ENCODE measurements at regions not wholly inside any gene's neighbourhood (a gene's known extent, or its start where the extent isn't known, plus 50 kb on each side); places are given as distances from the start of the nearest gene placed in this dataset.
"Not testable (repeated sequence)": the region's sequence is repeated elsewhere in the genome, so short reads cannot be mapped to it uniquely, and the experiment has no call there.

GRCh38 chr2:95713470-95714177 is 121.8 kb downstream of the TRIM43 start:
- POLR2A ChIA-PET; intact Hi-C loops (cut with micrococcal nuclease); H3K4me2 ChIP-seq (ENCODE audit: low read length); H3K27ac ChIP-seq (ENCODE audit: low read depth, low read length); H3K9ac ChIP-seq (ENCODE audit: low read length); H3K9me3 ChIP-seq (ENCODE audit: control insufficient read depth in 1 of 2, insufficient read depth in 1 of 2, low read depth in 1 of 2, low read length in 2 of 2); H4K20me1 ChIP-seq (ENCODE audit: insufficient read depth); DNase-seq (ENCODE audit: low read depth, low spot score); H3K36me3 ChIP-seq (ENCODE audit: control insufficient read depth in 1 of 2, insufficient read depth in 2 of 2, low read length in 2 of 2); RAD21 ChIA-PET (ENCODE audit: low non-redundant PET in 1 of 2, low total read pairs in 2 of 2, uncharacterized antibody in 2 of 2, unreplicated experiment in 2 of 2); CTCF ChIA-PET; H3K79me2 ChIP-seq (ENCODE audit: insufficient read depth, low read length); H3K27me3 ChIP-seq (ENCODE audit: insufficient read depth, low read length); H3K9me2 ChIP-seq (ENCODE audit: insufficient read depth); H3K4me3 ChIP-seq (replicated peaks in 1 of 2; ENCODE audit: low read depth in 1 of 2, low read length in 2 of 2); BruUV-seq (replicated peaks); ATAC-seq; H3K4me1 ChIP-seq (ENCODE audit: control insufficient read depth in 1 of 2, insufficient read depth in 2 of 2, low read length in 2 of 2); H2AFZ ChIP-seq (ENCODE audit: low read depth, low read length, poor library complexity, severe bottlenecking): not testable (repeated sequence)

- ATAC-seq; H3K4me1 ChIP-seq (ENCODE audit: control insufficient read depth in 1 of 2, insufficient read depth in 2 of 2, low read length in 2 of 2); H4K20me1 ChIP-seq (ENCODE audit: insufficient read depth); H3K9me2 ChIP-seq (ENCODE audit: insufficient read depth); H3K36me3 ChIP-seq (ENCODE audit: control insufficient read depth in 1 of 2, insufficient read depth in 2 of 2, low read length in 2 of 2); H3K27me3 ChIP-seq (ENCODE audit: insufficient read depth, low read length); H3K9me3 ChIP-seq (ENCODE audit: control insufficient read depth in 1 of 2, insufficient read depth in 1 of 2, low read depth in 1 of 2, low read length in 2 of 2); RAD21 ChIA-PET (ENCODE audit: low non-redundant PET in 1 of 2, low total read pairs in 2 of 2, uncharacterized antibody in 2 of 2, unreplicated experiment in 2 of 2); CTCF ChIA-PET; H3K9ac ChIP-seq (ENCODE audit: low read length); H2AFZ ChIP-seq (ENCODE audit: low read depth, low read length, poor library complexity, severe bottlenecking); H3K79me2 ChIP-seq (ENCODE audit: insufficient read depth, low read length); DNase-seq (ENCODE audit: low read depth, low spot score); H3K27ac ChIP-seq (ENCODE audit: low read depth, low read length); H3K4me3 ChIP-seq (replicated peaks in 1 of 2; ENCODE audit: low read depth in 1 of 2, low read length in 2 of 2); BruUV-seq (replicated peaks); intact Hi-C loops (cut with micrococcal nuclease); POLR2A ChIA-PET; H3K4me2 ChIP-seq (ENCODE audit: low read length): not testable (repeated sequence)
Measured at GRCh38 chr2:95714398-95714797, 122.6 kb downstream of the TRIM43 start.

GRCh38 chr2:95719473-95720060 is 127.8 kb downstream of the TRIM43 start:
- H2AFZ ChIP-seq (ENCODE audit: low read depth, low read length, poor library complexity, severe bottlenecking), result no peak overlapping the region
- H3K9me2 ChIP-seq (ENCODE audit: insufficient read depth), result no peaks in the 10 kb centered on the region
- no peak overlapping the region for H3K27ac ChIP-seq (ENCODE audit: low read depth, low read length)
- no peaks in the 10 kb centered on the region for H3K9me3 ChIP-seq (ENCODE audit: control insufficient read depth in 1 of 2, insufficient read depth in 1 of 2, low read depth in 1 of 2, low read length in 2 of 2)
- CTCF ChIA-PET, result no interaction called here
- H3K79me2 ChIP-seq (ENCODE audit: insufficient read depth, low read length), result no peaks in the 10 kb centered on the region
- intact Hi-C loops (cut with micrococcal nuclease), result no loop called here
- no peak overlapping the region for H3K4me2 ChIP-seq (ENCODE audit: low read length)
- BruUV-seq (replicated peaks), result no TSS peak
- no peaks in the 10 kb centered on the region for H3K4me1 ChIP-seq (ENCODE audit: control insufficient read depth in 1 of 2, insufficient read depth in 2 of 2, low read length in 2 of 2)
- H3K36me3 ChIP-seq (ENCODE audit: control insufficient read depth in 1 of 2, insufficient read depth in 2 of 2, low read length in 2 of 2), result no peaks in the 10 kb centered on the region
- H3K27me3 ChIP-seq (ENCODE audit: insufficient read depth, low read length), result no peaks in the 10 kb centered on the region
- H4K20me1 ChIP-seq (ENCODE audit: insufficient read depth), result no peaks in the 10 kb centered on the region
- no peak overlapping the region for H3K4me3 ChIP-seq (replicated peaks in 1 of 2; ENCODE audit: low read depth in 1 of 2, low read length in 2 of 2)
- DNase-seq (ENCODE audit: low read depth, low spot score) (no peak), ATAC-seq (no peak)
- POLR2A ChIA-PET, result no interaction called here
- H3K9ac ChIP-seq (ENCODE audit: low read length), result no peak overlapping the region
- RAD21 ChIA-PET (ENCODE audit: low non-redundant PET in 1 of 2, low total read pairs in 2 of 2, uncharacterized antibody in 2 of 2, unreplicated experiment in 2 of 2), result no interaction called here
- TF ChIP-seq ATF3 (IDR thresholded peaks at IDR 0.05) (no peak), MAX (IDR thresholded peaks at IDR 0.05) (no peak), YY1 (IDR thresholded peaks at IDR 0.05; ENCODE audit: extremely low read depth, insufficient replicate concordance, low read depth, low read length) (no peak), CTCF (IDR thresholded peaks at IDR 0.05 in 2 of 3, conservative IDR thresholded peaks at IDR 0.05 in 1 of 3; ENCODE audit: borderline replicate concordance in 1 of 3, insufficient read depth in 1 of 3, low read depth in 2 of 3, low read length in 2 of 3) (no peak), SIN3A (IDR thresholded peaks at IDR 0.05; ENCODE audit: low read depth) (no peak), RAD21 (IDR thresholded peaks at IDR 0.05; ENCODE audit: low read depth) (no peak), ZNF274 (IDR thresholded peaks at IDR 0.05; ENCODE audit: low read depth, low read length) (no peak), ELF1 (IDR thresholded peaks at IDR 0.05; ENCODE audit: borderline replicate concordance, low read depth) (no peak)

All from HCT116 (cell line).